ENCODE measurements at regions not wholly inside any gene's neighbourhood (a gene's known extent, or its start where the extent isn't known, plus 50 kb on each side); places are given as distances from the start of the nearest gene placed in this dataset.

DNA sequence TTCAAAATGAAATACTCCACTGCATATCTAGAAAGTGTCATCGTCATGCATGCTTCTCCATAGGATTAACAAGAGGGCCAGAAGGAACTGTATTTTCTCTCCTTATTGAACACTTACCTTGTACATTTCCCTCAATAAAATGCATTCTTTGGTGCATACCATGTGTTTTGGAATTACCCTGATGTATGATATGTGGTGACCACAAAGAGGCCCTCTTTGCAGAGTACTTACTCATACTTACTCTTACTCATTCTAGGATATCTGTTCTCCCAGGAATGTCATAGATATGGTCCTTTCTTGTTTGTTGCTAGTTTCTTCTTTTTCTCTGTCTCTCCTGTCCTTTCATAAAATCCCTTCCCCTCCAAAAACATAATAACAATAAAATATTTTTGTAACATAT, 1087.1 kb upstream of the POT1 start:
- TF ChIP-seq, protein P1, sequence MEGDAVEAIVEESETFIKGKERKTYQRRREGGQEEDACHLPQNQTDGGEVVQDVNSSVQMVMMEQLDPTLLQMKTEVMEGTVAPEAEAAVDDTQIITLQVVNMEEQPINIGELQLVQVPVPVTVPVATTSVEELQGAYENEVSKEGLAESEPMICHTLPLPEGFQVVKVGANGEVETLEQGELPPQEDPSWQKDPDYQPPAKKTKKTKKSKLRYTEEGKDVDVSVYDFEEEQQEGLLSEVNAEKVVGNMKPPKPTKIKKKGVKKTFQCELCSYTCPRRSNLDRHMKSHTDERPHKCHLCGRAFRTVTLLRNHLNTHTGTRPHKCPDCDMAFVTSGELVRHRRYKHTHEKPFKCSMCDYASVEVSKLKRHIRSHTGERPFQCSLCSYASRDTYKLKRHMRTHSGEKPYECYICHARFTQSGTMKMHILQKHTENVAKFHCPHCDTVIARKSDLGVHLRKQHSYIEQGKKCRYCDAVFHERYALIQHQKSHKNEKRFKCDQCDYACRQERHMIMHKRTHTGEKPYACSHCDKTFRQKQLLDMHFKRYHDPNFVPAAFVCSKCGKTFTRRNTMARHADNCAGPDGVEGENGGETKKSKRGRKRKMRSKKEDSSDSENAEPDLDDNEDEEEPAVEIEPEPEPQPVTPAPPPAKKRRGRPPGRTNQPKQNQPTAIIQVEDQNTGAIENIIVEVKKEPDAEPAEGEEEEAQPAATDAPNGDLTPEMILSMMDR (IDR thresholded peaks at IDR 0.05): no peak
- TF ChIP-seq ZFX (IDR thresholded peaks at IDR 0.05; ENCODE audit: borderline replicate concordance): no peak
- H3K27ac ChIP-seq: no peak overlapping the region

DNA sequence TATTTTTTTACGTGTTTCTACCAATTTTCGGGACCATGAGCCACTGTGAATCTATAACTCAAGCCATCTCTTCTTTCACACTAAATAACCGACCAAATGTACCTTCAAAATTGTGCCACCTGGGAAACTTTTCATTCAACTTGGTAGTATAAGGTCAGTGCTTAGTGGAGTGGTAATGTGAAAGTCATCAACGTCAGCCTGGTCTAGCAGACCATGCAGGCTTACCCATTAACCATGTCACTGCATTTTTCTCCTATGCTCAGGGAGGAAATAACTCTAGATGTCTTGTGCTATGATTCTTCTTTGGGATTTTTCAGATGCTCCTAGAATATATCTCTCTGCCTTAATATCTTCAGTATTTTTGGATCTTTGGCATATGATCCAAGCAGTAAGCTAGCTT, 1075.4 kb upstream of the POT1 start:
- no peak overlapping the region for H3K27ac ChIP-seq
- no peak for TF ChIP-seq ZFX (IDR thresholded peaks at IDR 0.05; ENCODE audit: borderline replicate concordance)
- TF ChIP-seq, protein P1 (IDR thresholded peaks at IDR 0.05): no peak

DNA sequence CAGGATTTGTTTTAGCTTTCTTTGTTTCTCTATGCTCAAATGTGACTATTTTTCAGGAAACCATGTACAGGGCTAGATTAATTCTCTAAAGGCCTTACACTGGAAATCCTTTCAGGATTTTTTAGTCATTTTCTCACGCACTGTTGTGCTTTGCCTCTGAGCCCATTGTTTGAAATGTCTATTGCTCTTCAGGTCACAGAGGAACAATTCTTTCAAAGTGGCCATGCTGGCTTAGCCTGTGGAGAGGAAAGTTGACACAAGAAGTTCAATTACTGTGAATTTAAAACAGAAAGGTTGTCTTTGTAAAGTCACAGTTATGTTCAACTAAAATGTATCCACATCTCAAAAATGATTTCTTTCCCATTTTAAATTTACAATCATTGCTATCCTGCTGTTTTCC, 1071.7 kb upstream of the POT1 start:
- TF ChIP-seq, protein P1 (IDR thresholded peaks at IDR 0.05): no peak
- TF ChIP-seq ZFX (IDR thresholded peaks at IDR 0.05; ENCODE audit: borderline replicate concordance): no peak
- no peak overlapping the region for H3K27ac ChIP-seq

DNA sequence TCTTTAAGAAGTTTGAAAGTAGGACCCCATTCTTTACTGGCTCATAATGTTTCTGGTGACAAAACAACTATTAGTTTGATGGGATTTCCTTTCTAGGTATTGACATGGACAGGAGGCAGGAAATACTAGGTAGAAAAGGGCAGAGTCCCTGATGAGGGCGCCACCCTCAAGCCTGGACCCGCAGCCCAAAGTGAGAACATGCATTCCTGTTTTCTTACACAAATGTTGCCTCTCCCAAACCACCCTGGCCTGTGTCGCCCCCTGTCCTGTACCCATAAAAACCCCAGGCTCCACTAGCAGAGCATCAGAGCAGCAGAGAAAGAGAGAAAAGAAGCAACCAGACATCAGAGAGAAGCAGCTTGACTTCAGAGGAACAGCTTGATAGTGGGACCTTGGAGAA, 1055.2 kb upstream of the POT1 start:
- TF ChIP-seq, protein P1 (IDR thresholded peaks at IDR 0.05): no peak
- TF ChIP-seq ZFX (IDR thresholded peaks at IDR 0.05; ENCODE audit: borderline replicate concordance): no peak

DNA sequence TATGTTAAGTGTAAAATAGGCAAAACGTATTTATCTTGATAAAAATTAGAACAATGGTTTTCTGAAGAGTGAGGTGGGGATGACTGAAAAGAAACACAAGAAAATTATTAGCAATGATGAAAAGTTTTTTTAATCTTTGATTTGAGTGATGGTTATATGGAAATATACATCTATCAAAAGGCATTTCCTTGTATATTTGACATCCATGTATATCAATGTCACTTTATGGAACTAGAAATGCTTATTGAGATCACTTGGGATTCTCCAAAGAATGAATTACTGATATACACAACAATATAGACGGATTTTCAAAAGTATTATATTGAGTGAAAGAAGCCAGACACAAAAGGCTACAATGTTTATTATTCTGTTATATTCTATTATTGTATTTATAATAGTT, 1042.0 kb upstream of the POT1 start:
- TF ChIP-seq, protein P1 (IDR thresholded peaks at IDR 0.05): no peak
- no peak for TF ChIP-seq ZFX (IDR thresholded peaks at IDR 0.05; ENCODE audit: borderline replicate concordance)
- H3K27ac ChIP-seq: no peak overlapping the region

More for the DNA sequence above, 1055.2 kb upstream of the POT1 start:
- no peak overlapping the region for H3K27ac ChIP-seq

DNA sequence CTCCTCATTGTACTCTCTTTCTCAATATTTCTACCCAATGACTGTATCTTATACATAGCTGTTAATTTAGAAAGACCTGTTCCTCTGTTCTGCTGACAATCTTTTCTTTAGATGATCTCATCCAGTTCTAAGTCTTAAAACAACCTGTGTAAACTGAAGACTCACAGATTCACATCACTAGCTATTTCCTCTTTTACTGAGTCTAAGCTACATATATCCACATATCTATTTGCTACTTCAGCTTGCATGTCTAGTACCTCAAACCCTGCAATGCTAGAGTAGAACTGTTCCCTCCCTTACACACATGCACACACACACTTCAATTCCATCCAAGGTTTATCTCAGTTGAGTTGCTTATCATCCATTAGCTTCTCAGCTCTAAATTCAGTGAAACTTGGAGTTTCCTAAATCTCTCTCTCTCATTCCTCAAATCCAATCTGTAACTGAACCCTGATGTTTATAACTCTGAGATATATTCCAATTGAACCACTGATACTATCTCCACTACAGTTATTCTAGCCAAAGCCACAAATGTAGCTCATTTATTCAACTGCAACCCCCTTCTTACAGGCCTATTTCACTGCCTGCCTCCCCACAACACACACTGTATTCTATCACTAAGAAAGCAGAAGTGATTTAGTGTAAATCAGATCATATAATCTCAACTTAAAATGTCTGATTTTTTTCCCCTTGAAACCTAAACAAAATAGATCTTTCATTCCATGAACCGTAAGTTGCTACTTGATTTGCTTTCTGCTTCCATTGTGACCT, 1036.8 kb upstream of the POT1 start:
- TF ChIP-seq, protein P1 (IDR thresholded peaks at IDR 0.05): no peak
- no peak for TF ChIP-seq ZFX (IDR thresholded peaks at IDR 0.05; ENCODE audit: borderline replicate concordance)
- H3K27ac ChIP-seq: no peak overlapping the region

DNA sequence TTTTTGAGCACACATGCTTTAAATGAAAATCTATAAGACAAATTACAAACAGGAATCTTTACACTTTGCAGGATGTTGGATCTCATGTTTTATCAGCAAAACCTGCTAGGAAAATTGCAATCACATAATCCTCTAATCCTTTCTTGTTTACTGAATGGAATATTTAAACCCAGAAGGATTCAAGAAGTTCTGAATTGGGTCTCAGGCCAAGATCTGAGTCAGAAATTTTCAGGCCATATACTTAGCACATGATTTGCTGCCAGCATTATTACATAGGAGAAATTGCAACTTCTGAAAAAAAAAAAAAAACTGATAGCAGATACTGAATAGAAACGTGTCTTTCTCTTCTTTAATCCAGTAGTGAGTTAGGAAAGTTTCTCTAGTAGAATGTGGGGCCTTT, 1005.3 kb upstream of the POT1 start:
- no peak overlapping the region for H3K27ac ChIP-seq
- TF ChIP-seq, protein P1 (IDR thresholded peaks at IDR 0.05): no peak
- TF ChIP-seq ZFX (IDR thresholded peaks at IDR 0.05; ENCODE audit: borderline replicate concordance): no peak
